ENCODE measurements at regions not wholly inside any gene's neighbourhood (a gene's known extent, or its start where the extent isn't known, plus 50 kb on each side); places are given as distances from the start of the nearest gene placed in this dataset.

DNA sequence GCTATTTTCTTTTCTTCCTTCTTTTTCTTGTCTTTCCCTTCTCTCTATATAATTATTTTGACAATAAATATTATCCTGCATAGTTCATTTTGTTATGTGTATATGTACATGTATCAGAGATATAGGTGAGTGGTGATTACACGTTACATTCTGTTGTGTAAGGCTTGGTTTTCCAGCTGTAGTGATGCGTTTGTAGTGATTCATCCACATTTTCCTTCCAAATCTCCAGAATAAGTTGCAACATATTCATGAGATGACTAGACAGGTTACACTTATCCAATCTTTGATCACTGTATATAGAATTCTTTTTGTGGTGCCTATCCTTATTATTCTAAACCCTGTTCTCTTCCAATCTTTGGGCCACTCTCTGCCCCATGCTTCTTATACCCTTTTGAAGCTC, 540.2 kb downstream of the GBA3 start:
- no peak for TF ChIP-seq SMC3 (conservative IDR thresholded peaks at IDR 0.05; ENCODE audit: poor library complexity)
- no peak for TF ChIP-seq POLR2AphosphoS5 (IDR thresholded peaks at IDR 0.05)
- no peak for TF ChIP-seq MXI1 (conservative IDR thresholded peaks at IDR 0.05; ENCODE audit: poor library complexity, severe bottlenecking)
- no peak for TF ChIP-seq EP300 (conservative IDR thresholded peaks at IDR 0.05; ENCODE audit: poor library complexity, severe bottlenecking)
- TF ChIP-seq, protein P1, sequence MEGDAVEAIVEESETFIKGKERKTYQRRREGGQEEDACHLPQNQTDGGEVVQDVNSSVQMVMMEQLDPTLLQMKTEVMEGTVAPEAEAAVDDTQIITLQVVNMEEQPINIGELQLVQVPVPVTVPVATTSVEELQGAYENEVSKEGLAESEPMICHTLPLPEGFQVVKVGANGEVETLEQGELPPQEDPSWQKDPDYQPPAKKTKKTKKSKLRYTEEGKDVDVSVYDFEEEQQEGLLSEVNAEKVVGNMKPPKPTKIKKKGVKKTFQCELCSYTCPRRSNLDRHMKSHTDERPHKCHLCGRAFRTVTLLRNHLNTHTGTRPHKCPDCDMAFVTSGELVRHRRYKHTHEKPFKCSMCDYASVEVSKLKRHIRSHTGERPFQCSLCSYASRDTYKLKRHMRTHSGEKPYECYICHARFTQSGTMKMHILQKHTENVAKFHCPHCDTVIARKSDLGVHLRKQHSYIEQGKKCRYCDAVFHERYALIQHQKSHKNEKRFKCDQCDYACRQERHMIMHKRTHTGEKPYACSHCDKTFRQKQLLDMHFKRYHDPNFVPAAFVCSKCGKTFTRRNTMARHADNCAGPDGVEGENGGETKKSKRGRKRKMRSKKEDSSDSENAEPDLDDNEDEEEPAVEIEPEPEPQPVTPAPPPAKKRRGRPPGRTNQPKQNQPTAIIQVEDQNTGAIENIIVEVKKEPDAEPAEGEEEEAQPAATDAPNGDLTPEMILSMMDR (IDR thresholded peaks at IDR 0.05; ENCODE audit: poor library complexity, severe bottlenecking) = no peak
- TF ChIP-seq EZH2 (IDR thresholded peaks at IDR 0.05; ENCODE audit: borderline replicate concordance, insufficient read depth, low read length, poor library complexity, severe bottlenecking) = no peak
- no peak for TF ChIP-seq RAD21 (conservative IDR thresholded peaks at IDR 0.05)
- TF ChIP-seq REST (IDR thresholded peaks at IDR 0.05; ENCODE audit: borderline replicate concordance) = no peak
- TF ChIP-seq TAF1 (IDR thresholded peaks at IDR 0.05; ENCODE audit: low read depth) = no peak
- no peaks in the 10 kb centered on the region for H3K9me3 ChIP-seq (ENCODE audit: low read length)
- H3K27me3 ChIP-seq (ENCODE audit: insufficient read depth, low read depth, low read length) = no peaks in the 10 kb centered on the region
- no peak overlapping the region for H3K4me3 ChIP-seq (ENCODE audit: low read length)
- H3F3A ChIP-seq (ENCODE audit: insufficient read depth, low read length, poor library complexity, severe bottlenecking) = no peaks in the 10 kb centered on the region
- no peaks in the 10 kb centered on the region for H3K79me2 ChIP-seq (replicated peaks; ENCODE audit: insufficient read depth, low read length)
- no peak overlapping the region for H3K4me2 ChIP-seq (ENCODE audit: low read length)
- no peak overlapping the region for H2AFZ ChIP-seq (ENCODE audit: low read depth, low read length)
- no peak overlapping the region for H3K27ac ChIP-seq (ENCODE audit: low read length)
- no peak overlapping the region for H3K9ac ChIP-seq (ENCODE audit: low read length)
- no peaks in the 10 kb centered on the region for H3K36me3 ChIP-seq (ENCODE audit: insufficient read depth, low read length)
- H4K20me1 ChIP-seq (ENCODE audit: insufficient read depth) = no peaks in the 10 kb centered on the region
- no peaks in the 10 kb centered on the region for H3K9me2 ChIP-seq (ENCODE audit: insufficient read depth, low read length)

- Histone ChIP-seq H3K9me3 (ENCODE audit: low read length) (no peaks in the 10 kb centered on the region), H3F3A (ENCODE audit: insufficient read depth, low read length, poor library complexity, severe bottlenecking) (no peaks in the 10 kb centered on the region)
Measured at GRCh38 chr4:23225564-23225963, 532.8 kb downstream of the GBA3 start.

More at GRCh38 chr4:23225564-23225963, 532.8 kb downstream of the GBA3 start:
- no peak overlapping the region for H3K4me2 ChIP-seq (ENCODE audit: low read length)
- H2AFZ ChIP-seq (ENCODE audit: low read depth, low read length) = no peak overlapping the region
- no peak overlapping the region for H3K4me3 ChIP-seq (ENCODE audit: low read length)
- TF ChIP-seq SMC3 (conservative IDR thresholded peaks at IDR 0.05; ENCODE audit: poor library complexity) = no peak
- TF ChIP-seq REST (IDR thresholded peaks at IDR 0.05; ENCODE audit: borderline replicate concordance) = no peak
- TF ChIP-seq MXI1 (conservative IDR thresholded peaks at IDR 0.05; ENCODE audit: poor library complexity, severe bottlenecking) = no peak
- TF ChIP-seq RAD21 (conservative IDR thresholded peaks at IDR 0.05) = no peak
- TF ChIP-seq, protein P1 (IDR thresholded peaks at IDR 0.05; ENCODE audit: poor library complexity, severe bottlenecking) = no peak
- no peak for TF ChIP-seq EP300 (conservative IDR thresholded peaks at IDR 0.05; ENCODE audit: poor library complexity, severe bottlenecking)
- no peak for TF ChIP-seq POLR2AphosphoS5 (IDR thresholded peaks at IDR 0.05)
- TF ChIP-seq EZH2 (IDR thresholded peaks at IDR 0.05; ENCODE audit: borderline replicate concordance, insufficient read depth, low read length, poor library complexity, severe bottlenecking) = no peak
- TF ChIP-seq TAF1 (IDR thresholded peaks at IDR 0.05; ENCODE audit: low read depth) = no peak
- H3K9ac ChIP-seq (ENCODE audit: low read length) = no peak overlapping the region
- H3K36me3 ChIP-seq (ENCODE audit: insufficient read depth, low read length) = no peaks in the 10 kb centered on the region
- H3K27ac ChIP-seq (ENCODE audit: low read length) = no peak overlapping the region
- no peaks in the 10 kb centered on the region for H4K20me1 ChIP-seq (ENCODE audit: insufficient read depth)
- no peaks in the 10 kb centered on the region for H3K9me2 ChIP-seq (ENCODE audit: insufficient read depth, low read length)
- no peaks in the 10 kb centered on the region for H3K79me2 ChIP-seq (replicated peaks; ENCODE audit: insufficient read depth, low read length)
- H3K27me3 ChIP-seq (ENCODE audit: insufficient read depth, low read depth, low read length) = no peaks in the 10 kb centered on the region

All from neural cell (in vitro differentiated cells).